ENCODE measurements at regions not wholly inside any gene's neighbourhood (a gene's known extent, or its start where the extent isn't known, plus 50 kb on each side); places are given as distances from the start of the nearest gene placed in this dataset.

DNA sequence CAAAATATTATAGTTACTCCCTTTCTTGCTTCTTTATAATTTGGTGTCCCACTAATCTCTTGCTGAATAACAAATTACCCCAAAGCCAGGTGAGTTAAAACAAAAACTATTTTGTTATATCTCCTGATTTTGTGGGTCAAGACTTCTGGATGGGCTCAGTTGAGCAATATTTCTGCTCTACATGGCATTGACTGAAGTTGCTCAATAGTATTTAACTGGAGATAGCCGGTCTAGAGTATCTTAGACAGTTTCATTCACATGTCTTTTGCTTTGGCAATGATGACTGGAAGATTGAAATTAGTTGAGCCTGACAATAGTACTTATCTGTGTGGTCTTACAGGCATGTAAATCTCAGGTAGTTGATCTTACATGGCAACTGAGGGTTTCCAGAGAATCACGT is 51.0 kb upstream of the TP63 start:
- no peak for TF ChIP-seq POLR2A (IDR thresholded peaks at IDR 0.05)
- TF ChIP-seq CTCF (IDR thresholded peaks at IDR 0.05) = no peak
